Keratinocyte (primary cell): ENCODE measurements at regions not wholly inside any gene's neighbourhood (a gene's known extent, or its start where the extent isn't known, plus 50 kb on each side); places are given as distances from the start of the nearest gene placed in this dataset.

ENCODE experiments used
- EZH2 ChIP-seq: IDR thresholded peaks from one replicate; pipeline ENCODE4 v1.6.1; 2012; ENCODE audit warnings: inconsistent platforms, mild to moderate bottlenecking, low read length, moderate library complexity
- TF ChIP-seq, protein P1 (sequence below), 3 experiments: IDR thresholded peaks in 1 of 3; conservative IDR thresholded peaks in 1 of 3; optimal IDR thresholded peaks in 1 of 3; 2 replicates in 2 of 3; 3 replicates in 1 of 3; pipeline versions ENCODE3 to v1.5.1; 2011; ENCODE audit warnings: low read length in 3 of 3, mild to moderate bottlenecking in 3 of 3, moderate library complexity in 2 of 3, control low read depth in 1 of 3, inconsistent platforms in 1 of 3; ENCODE audit not compliant: insufficient read depth in 2 of 3; ENCODE audit errors: extremely low read depth in 1 of 3

DNA sequence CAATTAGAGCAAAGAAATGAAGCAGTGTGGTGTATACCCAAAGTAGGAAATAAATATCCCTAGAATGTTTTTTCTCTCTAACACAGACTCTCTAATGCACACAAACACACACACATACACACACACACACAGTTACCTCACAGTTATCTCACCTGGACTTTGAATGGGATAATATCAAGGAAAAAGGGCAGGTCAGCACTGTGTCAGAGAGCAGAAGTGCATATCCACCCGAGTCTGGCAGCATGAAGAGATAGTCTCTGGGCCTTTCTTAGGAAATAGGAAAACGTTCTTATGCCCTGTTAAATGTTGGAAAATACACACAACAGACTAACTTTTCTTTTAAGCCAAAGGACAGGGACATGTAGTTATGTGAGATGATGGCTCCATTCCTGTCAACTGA lies 162.0 kb downstream of the COL6A3 start:
- TF ChIP-seq, protein P1, sequence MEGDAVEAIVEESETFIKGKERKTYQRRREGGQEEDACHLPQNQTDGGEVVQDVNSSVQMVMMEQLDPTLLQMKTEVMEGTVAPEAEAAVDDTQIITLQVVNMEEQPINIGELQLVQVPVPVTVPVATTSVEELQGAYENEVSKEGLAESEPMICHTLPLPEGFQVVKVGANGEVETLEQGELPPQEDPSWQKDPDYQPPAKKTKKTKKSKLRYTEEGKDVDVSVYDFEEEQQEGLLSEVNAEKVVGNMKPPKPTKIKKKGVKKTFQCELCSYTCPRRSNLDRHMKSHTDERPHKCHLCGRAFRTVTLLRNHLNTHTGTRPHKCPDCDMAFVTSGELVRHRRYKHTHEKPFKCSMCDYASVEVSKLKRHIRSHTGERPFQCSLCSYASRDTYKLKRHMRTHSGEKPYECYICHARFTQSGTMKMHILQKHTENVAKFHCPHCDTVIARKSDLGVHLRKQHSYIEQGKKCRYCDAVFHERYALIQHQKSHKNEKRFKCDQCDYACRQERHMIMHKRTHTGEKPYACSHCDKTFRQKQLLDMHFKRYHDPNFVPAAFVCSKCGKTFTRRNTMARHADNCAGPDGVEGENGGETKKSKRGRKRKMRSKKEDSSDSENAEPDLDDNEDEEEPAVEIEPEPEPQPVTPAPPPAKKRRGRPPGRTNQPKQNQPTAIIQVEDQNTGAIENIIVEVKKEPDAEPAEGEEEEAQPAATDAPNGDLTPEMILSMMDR (optimal IDR thresholded peaks at IDR 0.05 in 1 of 3, IDR thresholded peaks at IDR 0.05 in 1 of 3, conservative IDR thresholded peaks at IDR 0.05 in 1 of 3; ENCODE audit: extremely low read depth in 1 of 3, insufficient read depth in 2 of 3, low read length in 3 of 3): no peak
- TF ChIP-seq EZH2: no peak
